ENCODE measurements at regions not wholly inside any gene's neighbourhood (a gene's known extent, or its start where the extent isn't known, plus 50 kb on each side); places are given as distances from the start of the nearest gene placed in this dataset.

- no peak for DNase-seq (ENCODE audit: low read depth)
These were observed 148.6 kb downstream of the BMP4 start for GRCh38 chr14:53808042-53808441.

GRCh38 chr14:53807542-53807941 is 149.1 kb downstream of the BMP4 start:
- no peak for DNase-seq (ENCODE audit: low read depth)

GRCh38 chr14:53807108-53807507 is 149.5 kb downstream of the BMP4 start:
- DNase-seq (ENCODE audit: low read depth) = no peak

GRCh38 chr14:53796734-53797133 is 159.9 kb downstream of the BMP4 start:
- DNase-seq (ENCODE audit: low read depth) = no peak

GRCh38 chr14:53793790-53794505 is 162.7 kb downstream of the BMP4 start:
- DNase-seq (ENCODE audit: low read depth) = no peak

GRCh38 chr14:53792909-53793308 is 163.7 kb downstream of the BMP4 start:
- DNase-seq (ENCODE audit: low read depth) = peak; percentile 8

GRCh38 chr14:53790731-53791500 is 165.7 kb downstream of the BMP4 start:
- no peak for DNase-seq (ENCODE audit: low read depth)

GRCh38 chr14:53788566-53788965 is 168.1 kb downstream of the BMP4 start:
- no peak for DNase-seq (ENCODE audit: low read depth)

GRCh38 chr14:53786045-53786444 is 170.6 kb downstream of the BMP4 start:
- DNase-seq (ENCODE audit: low read depth) = no peak

- no peak for DNase-seq (ENCODE audit: low read depth)
These were observed 171.9 kb downstream of the BMP4 start for GRCh38 chr14:53784688-53785087.

GRCh38 chr14:53783256-53783655 is 173.4 kb downstream of the BMP4 start:
- no peak for DNase-seq (ENCODE audit: low read depth)

- DNase-seq (ENCODE audit: low read depth) = no peak
These were observed 176.5 kb downstream of the BMP4 start for GRCh38 chr14:53780051-53780555.

GRCh38 chr14:53779301-53779700 is 177.3 kb downstream of the BMP4 start:
- no peak for DNase-seq (ENCODE audit: low read depth)

- DNase-seq (ENCODE audit: low read depth) = no peak
These were observed 178.4 kb downstream of the BMP4 start for GRCh38 chr14:53778263-53778662.

- DNase-seq (ENCODE audit: low read depth) = no peak
These were observed 183.7 kb downstream of the BMP4 start for GRCh38 chr14:53772936-53773335.

- no peak for DNase-seq (ENCODE audit: low read depth)
These were observed 189.1 kb downstream of the BMP4 start for GRCh38 chr14:53767566-53767965.

GRCh38 chr14:53766601-53767000 is 190.0 kb downstream of the BMP4 start:
- no peak for DNase-seq (ENCODE audit: low read depth)

GRCh38 chr14:53766106-53766505 is 190.5 kb downstream of the BMP4 start:
- no peak for DNase-seq (ENCODE audit: low read depth)

GRCh38 chr14:53764846-53765245 is 191.8 kb downstream of the BMP4 start:
- no peak for DNase-seq (ENCODE audit: low read depth)

- DNase-seq (ENCODE audit: low read depth) = no peak
These were observed 198.5 kb downstream of the BMP4 start for GRCh38 chr14:53758141-53758540.

- no peak for DNase-seq (ENCODE audit: low read depth)
These were observed 198.9 kb downstream of the BMP4 start for GRCh38 chr14:53757732-53758131.

GRCh38 chr14:53751650-53752049 is 205.0 kb downstream of the BMP4 start:
- DNase-seq (ENCODE audit: low read depth) = no peak

GRCh38 chr14:53748691-53749090 is 207.9 kb downstream of the BMP4 start:
- DNase-seq (ENCODE audit: low read depth) = no peak
